ENCODE measurements at regions not wholly inside any gene's neighbourhood (a gene's known extent, or its start where the extent isn't known, plus 50 kb on each side); places are given as distances from the start of the nearest gene placed in this dataset.
"Not testable (repeated sequence)": the region's sequence is repeated elsewhere in the genome, so short reads cannot be mapped to it uniquely, and the experiment has no call there.

DNA sequence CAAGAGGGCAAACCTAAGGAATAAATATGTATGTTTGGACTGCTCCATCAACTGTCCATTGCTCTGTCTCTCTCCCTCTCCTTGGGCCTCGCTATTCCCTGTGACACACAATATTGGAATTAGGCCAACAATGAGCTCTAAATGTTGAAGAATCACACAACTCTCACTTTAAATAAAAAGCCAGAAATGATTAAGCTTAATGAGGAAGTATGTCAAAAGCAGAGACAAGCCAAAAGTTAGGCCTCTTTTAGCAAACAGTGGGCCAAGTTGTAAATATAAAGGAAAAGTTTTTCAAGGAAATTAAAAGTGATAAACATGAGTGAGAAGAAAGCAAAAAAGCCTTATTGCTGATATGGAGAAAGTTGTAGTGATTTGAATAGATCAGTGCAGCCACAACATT, 141.0 kb downstream of the VGLL3 start:
- Histone ChIP-seq H3K36me3 (ENCODE audit: insufficient read depth, low read length) (no peaks in the 10 kb centered on the region), H3K27ac (ENCODE audit: low read length) (no peak overlapping the region), H2AFZ (ENCODE audit: low read length) (no peak overlapping the region), H3K9ac (ENCODE audit: low read length) (no peak overlapping the region), H3K4me3 (ENCODE audit: low read length) (no peak overlapping the region), H4K20me1 (ENCODE audit: insufficient read depth, low read depth, low read length) (no peaks in the 10 kb centered on the region), H3K27me3 (ENCODE audit: low read length) (no peaks in the 10 kb centered on the region), H3K9me2 (replicated peaks; ENCODE audit: insufficient read depth, low read length) (no peaks in the 10 kb centered on the region), H3K4me1 (ENCODE audit: low read length) (no peaks in the 10 kb centered on the region), H3K79me2 (ENCODE audit: low read length) (no peaks in the 10 kb centered on the region), H3K4me2 (ENCODE audit: low read depth, low read length, poor library complexity, severe bottlenecking) (no peak overlapping the region), H3K9me3 (ENCODE audit: low read length) (peaks cover 12% of the 10 kb centered on the region; the same call in 1 of the 2 replicates)
- DNase-seq = no peak

DNA sequence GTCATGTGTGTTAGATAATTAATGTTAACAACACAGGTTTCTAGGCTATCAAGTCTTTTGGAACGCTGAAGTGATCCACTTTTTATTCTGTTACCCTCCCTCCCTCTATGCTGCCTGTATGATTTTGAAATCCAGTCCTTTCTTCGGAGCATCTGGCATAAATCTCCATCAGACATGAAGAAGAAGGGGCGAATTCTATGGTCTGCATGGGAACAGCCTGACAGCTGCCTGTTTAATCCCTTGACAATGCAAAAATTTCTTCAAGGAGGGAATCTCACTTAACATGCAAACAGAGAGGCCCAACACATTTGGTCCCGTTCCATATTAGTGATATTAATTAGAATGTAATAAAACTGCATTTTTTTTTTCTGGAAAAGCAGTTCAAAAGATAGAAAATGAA, 145.2 kb downstream of the VGLL3 start:
- H3K9me3 ChIP-seq (ENCODE audit: low read length) = peaks cover 5% of the 10 kb centered on the region; the same call in 1 of the 2 replicates
- H3K27me3 ChIP-seq (ENCODE audit: low read length) = no peaks in the 10 kb centered on the region
- H4K20me1 ChIP-seq (ENCODE audit: insufficient read depth, low read depth, low read length) = no peaks in the 10 kb centered on the region
- H3K9me2 ChIP-seq (replicated peaks; ENCODE audit: insufficient read depth, low read length) = no peaks in the 10 kb centered on the region
- H3K27ac ChIP-seq (ENCODE audit: low read length) = no peak overlapping the region
- H2AFZ ChIP-seq (ENCODE audit: low read length) = no peak overlapping the region
- no peak for DNase-seq
- no peaks in the 10 kb centered on the region for H3K36me3 ChIP-seq (ENCODE audit: insufficient read depth, low read length)
- no peaks in the 10 kb centered on the region for H3K79me2 ChIP-seq (ENCODE audit: low read length)
- no peak overlapping the region for H3K9ac ChIP-seq (ENCODE audit: low read length)
- no peak overlapping the region for H3K4me3 ChIP-seq (ENCODE audit: low read length)
- H3K4me2 ChIP-seq (ENCODE audit: low read depth, low read length, poor library complexity, severe bottlenecking) = no peak overlapping the region
- H3K4me1 ChIP-seq (ENCODE audit: low read length) = no peaks in the 10 kb centered on the region

DNA sequence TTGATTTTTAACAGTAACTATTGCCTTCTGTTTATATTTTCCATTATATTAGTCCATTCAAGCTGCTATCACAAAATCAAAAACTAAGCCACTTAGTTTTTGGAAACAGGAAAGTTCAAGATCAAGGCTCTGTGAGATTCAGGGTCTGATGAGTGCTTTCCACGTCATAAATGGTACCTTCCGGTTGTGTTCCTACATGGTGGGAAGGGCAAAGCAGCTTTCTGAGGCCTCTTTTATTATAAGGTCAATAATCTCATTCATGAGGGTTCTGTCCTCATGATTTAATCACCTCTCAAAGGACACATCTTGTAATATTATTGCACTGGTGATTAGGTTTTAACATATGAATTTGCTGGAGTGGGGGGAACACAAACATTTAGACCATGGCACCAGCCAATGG, 152.0 kb downstream of the VGLL3 start:
- Histone ChIP-seq H3K27ac (ENCODE audit: low read length) (no peak overlapping the region), H3K4me1 (ENCODE audit: low read length) (no peaks in the 10 kb centered on the region), H4K20me1 (ENCODE audit: insufficient read depth, low read depth, low read length) (no peaks in the 10 kb centered on the region), H3K79me2 (ENCODE audit: low read length) (no peaks in the 10 kb centered on the region), H3K27me3 (ENCODE audit: low read length) (no peaks in the 10 kb centered on the region), H3K9me2 (replicated peaks; ENCODE audit: insufficient read depth, low read length) (no peaks in the 10 kb centered on the region), H3K9me3 (ENCODE audit: low read length) (no peaks in the 10 kb centered on the region), H3K4me3 (ENCODE audit: low read length) (no peak overlapping the region), H3K9ac (ENCODE audit: low read length) (no peak overlapping the region), H2AFZ (ENCODE audit: low read length) (no peak overlapping the region), H3K36me3 (ENCODE audit: insufficient read depth, low read length) (no peaks in the 10 kb centered on the region), H3K4me2 (ENCODE audit: low read depth, low read length, poor library complexity, severe bottlenecking) (no peak overlapping the region)
- DNase-seq = no peak

GRCh38 chr3:86837871-86838270, 153.1 kb downstream of the VGLL3 start:
- Histone ChIP-seq H3K9ac (ENCODE audit: low read length) (no peak overlapping the region), H3K27ac (ENCODE audit: low read length) (no peak overlapping the region), H4K20me1 (ENCODE audit: insufficient read depth, low read depth, low read length) (no peaks in the 10 kb centered on the region), H3K27me3 (ENCODE audit: low read length) (no peaks in the 10 kb centered on the region), H3K79me2 (ENCODE audit: low read length) (no peaks in the 10 kb centered on the region), H3K36me3 (ENCODE audit: insufficient read depth, low read length) (no peaks in the 10 kb centered on the region), H3K9me2 (replicated peaks; ENCODE audit: insufficient read depth, low read length) (no peaks in the 10 kb centered on the region), H3K4me2 (ENCODE audit: low read depth, low read length, poor library complexity, severe bottlenecking) (no peak overlapping the region), H2AFZ (ENCODE audit: low read length) (no peak overlapping the region), H3K4me1 (ENCODE audit: low read length) (no peaks in the 10 kb centered on the region), H3K4me3 (ENCODE audit: low read length) (no peak overlapping the region), H3K9me3 (ENCODE audit: low read length) (no peaks in the 10 kb centered on the region)
- no peak for DNase-seq

- no peak overlapping the region for H3K27ac ChIP-seq (ENCODE audit: low read length)
- H3K4me3 ChIP-seq (ENCODE audit: low read length) = no peak overlapping the region
- no peaks in the 10 kb centered on the region for H3K9me2 ChIP-seq (replicated peaks; ENCODE audit: insufficient read depth, low read length)
- H3K79me2 ChIP-seq (ENCODE audit: low read length) = no peaks in the 10 kb centered on the region
- no peaks in the 10 kb centered on the region for H4K20me1 ChIP-seq (ENCODE audit: insufficient read depth, low read depth, low read length)
- DNase-seq = no peak
- no peaks in the 10 kb centered on the region for H3K4me1 ChIP-seq (ENCODE audit: low read length)
- H3K36me3 ChIP-seq (ENCODE audit: insufficient read depth, low read length) = no peaks in the 10 kb centered on the region
- H3K9ac ChIP-seq (ENCODE audit: low read length) = no peak overlapping the region
- no peak overlapping the region for H3K4me2 ChIP-seq (ENCODE audit: low read depth, low read length, poor library complexity, severe bottlenecking)
- no peaks in the 10 kb centered on the region for H3K27me3 ChIP-seq (ENCODE audit: low read length)
- H3K9me3 ChIP-seq (ENCODE audit: low read length) = no peaks in the 10 kb centered on the region
- no peak overlapping the region for H2AFZ ChIP-seq (ENCODE audit: low read length)
These were observed 160.4 kb downstream of the VGLL3 start for GRCh38 chr3:86830566-86830965.

DNA sequence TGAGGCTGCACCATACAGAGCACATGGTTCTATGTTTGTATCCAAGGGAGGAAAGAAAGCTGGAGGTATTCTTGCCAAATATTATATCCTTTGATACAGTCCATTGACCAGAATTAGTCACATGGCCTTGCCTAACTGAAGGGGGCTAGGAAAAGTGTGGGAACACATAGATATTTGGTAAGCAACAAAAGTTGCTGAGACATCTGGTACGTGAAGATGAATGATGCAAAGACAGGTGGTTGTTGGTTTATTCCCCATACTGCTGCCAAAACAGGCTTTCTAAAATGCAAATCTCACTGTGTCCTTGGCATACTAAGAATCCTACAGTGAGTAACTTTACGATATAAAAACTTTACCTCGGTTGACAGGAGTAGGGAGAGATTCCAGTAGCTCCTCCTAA, 162.2 kb downstream of the VGLL3 start:
- H3K79me2 ChIP-seq (ENCODE audit: low read length) = no peaks in the 10 kb centered on the region
- H3K9ac ChIP-seq (ENCODE audit: low read length) = no peak overlapping the region
- DNase-seq = no peak
- H4K20me1 ChIP-seq (ENCODE audit: insufficient read depth, low read depth, low read length) = no peaks in the 10 kb centered on the region
- H2AFZ ChIP-seq (ENCODE audit: low read length) = no peak overlapping the region
- no peaks in the 10 kb centered on the region for H3K9me3 ChIP-seq (ENCODE audit: low read length)
- no peaks in the 10 kb centered on the region for H3K27me3 ChIP-seq (ENCODE audit: low read length)
- no peaks in the 10 kb centered on the region; the same call in 1 of the 2 replicates for H3K9me2 ChIP-seq (replicated peaks; ENCODE audit: insufficient read depth, low read length)
- no peaks in the 10 kb centered on the region for H3K4me1 ChIP-seq (ENCODE audit: low read length)
- no peak overlapping the region for H3K4me2 ChIP-seq (ENCODE audit: low read depth, low read length, poor library complexity, severe bottlenecking)
- no peak overlapping the region for H3K4me3 ChIP-seq (ENCODE audit: low read length)
- H3K36me3 ChIP-seq (ENCODE audit: insufficient read depth, low read length) = no peaks in the 10 kb centered on the region
- H3K27ac ChIP-seq (ENCODE audit: low read length) = no peak overlapping the region

DNA sequence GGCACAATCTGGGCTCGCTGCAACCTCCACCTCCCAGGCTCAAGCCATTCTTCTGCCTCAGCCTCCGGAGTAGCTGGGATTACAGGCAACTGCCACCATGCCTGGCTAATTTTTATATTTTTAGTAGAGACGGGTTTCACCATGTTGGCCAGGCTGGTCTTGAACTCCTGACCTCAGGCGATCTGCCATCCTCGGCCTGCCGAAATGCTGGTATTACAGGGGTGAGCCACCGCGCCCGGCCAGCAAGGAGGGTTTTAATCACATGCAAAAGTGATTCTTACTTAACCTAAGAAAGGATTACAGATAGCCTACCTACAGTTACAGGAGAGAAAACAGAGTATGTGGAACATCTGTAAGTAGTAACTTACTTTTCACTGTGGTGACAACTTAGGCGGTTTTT, 163.4 kb downstream of the VGLL3 start:
- H4K20me1 ChIP-seq (ENCODE audit: insufficient read depth, low read depth, low read length); DNase-seq; H3K9me2 ChIP-seq (replicated peaks; ENCODE audit: insufficient read depth, low read length); H3K9ac ChIP-seq (ENCODE audit: low read length); H3K79me2 ChIP-seq (ENCODE audit: low read length); H3K4me3 ChIP-seq (ENCODE audit: low read length); H3K27ac ChIP-seq (ENCODE audit: low read length); H3K27me3 ChIP-seq (ENCODE audit: low read length); H2AFZ ChIP-seq (ENCODE audit: low read length); H3K9me3 ChIP-seq (ENCODE audit: low read length); H3K4me1 ChIP-seq (ENCODE audit: low read length); H3K4me2 ChIP-seq (ENCODE audit: low read depth, low read length, poor library complexity, severe bottlenecking); H3K36me3 ChIP-seq (ENCODE audit: insufficient read depth, low read length): not testable (repeated sequence)

GRCh38 chr3:86826292-86826691, 164.7 kb downstream of the VGLL3 start:
- no peaks in the 10 kb centered on the region for H3K4me1 ChIP-seq (ENCODE audit: low read length)
- H3K9ac ChIP-seq (ENCODE audit: low read length) = no peak overlapping the region
- H2AFZ ChIP-seq (ENCODE audit: low read length) = no peak overlapping the region
- no peaks in the 10 kb centered on the region for H3K79me2 ChIP-seq (ENCODE audit: low read length)
- H4K20me1 ChIP-seq (ENCODE audit: insufficient read depth, low read depth, low read length) = no peaks in the 10 kb centered on the region
- DNase-seq = no peak
- H3K4me3 ChIP-seq (ENCODE audit: low read length) = no peak overlapping the region
- no peaks in the 10 kb centered on the region for H3K36me3 ChIP-seq (ENCODE audit: insufficient read depth, low read length)
- no peak overlapping the region for H3K4me2 ChIP-seq (ENCODE audit: low read depth, low read length, poor library complexity, severe bottlenecking)
- H3K9me2 ChIP-seq (replicated peaks; ENCODE audit: insufficient read depth, low read length) = no peaks in the 10 kb centered on the region; the same call in 1 of the 2 replicates
- H3K27ac ChIP-seq (ENCODE audit: low read length) = no peak overlapping the region
- H3K27me3 ChIP-seq (ENCODE audit: low read length) = no peaks in the 10 kb centered on the region
- H3K9me3 ChIP-seq (ENCODE audit: low read length) = no peaks in the 10 kb centered on the region

DNA sequence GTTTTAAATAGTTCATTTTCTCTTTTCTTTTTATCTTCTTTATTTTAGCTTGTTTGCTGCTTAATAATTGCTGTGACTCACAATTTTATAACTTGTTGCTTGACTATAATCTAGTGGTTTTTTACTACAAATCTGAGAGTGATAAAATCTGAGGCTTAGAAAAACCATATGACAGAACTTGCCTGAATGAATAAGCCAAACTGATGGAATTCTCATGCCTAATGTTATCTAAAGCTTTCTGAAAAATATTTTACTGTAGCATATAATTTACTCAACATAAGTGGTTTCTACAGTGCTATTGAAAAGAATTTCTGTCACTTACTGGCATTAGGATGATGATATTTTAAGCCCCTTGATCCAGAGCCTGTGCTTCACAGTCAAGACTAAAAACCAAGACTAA, 175.1 kb downstream of the VGLL3 start:
- no peak for DNase-seq
- Histone ChIP-seq H3K27me3 (ENCODE audit: low read length) (no peaks in the 10 kb centered on the region), H3K9ac (ENCODE audit: low read length) (no peak overlapping the region), H3K36me3 (ENCODE audit: insufficient read depth, low read length) (no peaks in the 10 kb centered on the region), H3K4me3 (ENCODE audit: low read length) (no peak overlapping the region), H2AFZ (ENCODE audit: low read length) (no peak overlapping the region), H3K4me2 (ENCODE audit: low read depth, low read length, poor library complexity, severe bottlenecking) (no peak overlapping the region), H3K4me1 (ENCODE audit: low read length) (no peaks in the 10 kb centered on the region), H4K20me1 (ENCODE audit: insufficient read depth, low read depth, low read length) (no peaks in the 10 kb centered on the region), H3K27ac (ENCODE audit: low read length) (no peak overlapping the region), H3K79me2 (ENCODE audit: low read length) (no peaks in the 10 kb centered on the region), H3K9me2 (replicated peaks; ENCODE audit: insufficient read depth, low read length) (no peaks in the 10 kb centered on the region), H3K9me3 (ENCODE audit: low read length) (no peaks in the 10 kb centered on the region)
